DMS 273 (cell line): ENCODE measurements at regions not wholly inside any gene's neighbourhood (a gene's known extent, or its start where the extent isn't known, plus 50 kb on each side); places are given as distances from the start of the nearest gene placed in this dataset.

Source experiments
- DNase-seq: peaks from one replicate; lab custom pipeline; 2025; ENCODE audit not compliant: unreplicated experiment; lab: John Stamatoyannopoulos, UW

- DNase-seq = no peak
Observed at GRCh38 chrX:116596010-116596409, 133.2 kb upstream of the CT83 start.
